NT2/D1 (cell line): ENCODE measurements at regions not wholly inside any gene's neighbourhood (a gene's known extent, or its start where the extent isn't known, plus 50 kb on each side); places are given as distances from the start of the nearest gene placed in this dataset.

Experiments
- YY1 ChIP-seq: IDR thresholded peaks from 2 replicates; pipeline ENCODE4 v1.6.1; 2011; ENCODE audit not compliant: insufficient read length, insufficient read depth
- ZNF274 ChIP-seq: IDR thresholded peaks from 2 replicates; pipeline ENCODE4 v1.6.1; 2011; ENCODE audit warnings: mild to moderate bottlenecking, low read depth, low read length

DNA sequence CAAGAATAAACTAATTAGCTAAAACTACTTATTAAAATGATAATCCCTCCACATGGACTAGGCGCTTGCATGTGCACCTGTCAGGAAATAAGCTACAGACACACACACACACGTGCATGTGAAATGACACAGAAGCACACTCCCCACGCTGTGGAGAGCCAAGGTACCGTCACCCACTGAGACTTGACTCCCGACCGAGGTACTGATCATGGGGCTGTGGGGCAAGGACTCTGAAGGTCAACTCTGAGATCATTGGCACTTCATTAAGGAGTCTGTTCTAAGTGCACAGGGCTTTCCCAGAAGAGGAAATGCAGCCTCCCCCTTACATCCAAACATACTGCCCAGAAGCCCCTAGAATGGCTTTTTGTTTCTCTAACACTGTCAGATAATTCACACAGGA lies 264.4 kb upstream of the WWC1 start:
- TF ChIP-seq ZNF274 (no peak), YY1 (no peak)
